Glomerular endothelial cell (primary cell): ENCODE measurements at regions not wholly inside any gene's neighbourhood (a gene's known extent, or its start where the extent isn't known, plus 50 kb on each side); places are given as distances from the start of the nearest gene placed in this dataset.

ENCODE experiments used
- DNase-seq: peaks from one replicate; pipeline ENCODE4 v3.0.0-alpha.2; 2011; ENCODE audit warnings: low read depth, low spot score; ENCODE audit errors: extremely low read depth

DNA sequence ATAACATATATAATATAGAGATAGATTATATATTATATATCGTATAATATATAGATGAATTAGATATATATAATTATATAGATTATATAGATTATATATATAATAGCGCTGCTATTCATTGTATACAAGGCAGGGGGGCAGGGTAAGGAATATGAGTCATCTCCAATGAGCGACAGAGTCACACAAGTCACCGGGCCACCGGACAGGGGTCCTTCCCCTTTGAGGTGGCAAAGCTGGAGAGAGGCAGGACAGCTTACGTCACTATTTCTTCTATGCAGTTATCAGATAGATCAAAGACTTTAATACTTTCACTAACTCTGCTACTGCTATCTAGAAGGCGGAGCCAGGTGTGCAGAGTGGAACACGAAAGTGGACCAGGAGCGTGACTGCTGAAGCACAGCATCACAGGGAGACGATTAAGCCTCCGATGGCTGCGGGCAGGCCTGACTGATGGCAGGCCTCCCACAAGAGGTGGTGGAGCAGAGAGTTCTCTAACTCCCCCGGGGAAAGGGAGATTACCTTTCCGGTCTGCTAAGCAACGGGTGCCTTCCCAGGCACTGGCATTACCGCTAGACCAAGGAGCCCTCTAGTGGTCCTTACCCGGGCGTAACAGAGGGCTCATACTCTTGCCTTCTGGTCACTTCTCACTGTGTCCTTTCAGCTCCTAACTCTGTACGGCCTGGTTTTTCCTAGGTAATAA, 2154.7 kb downstream of the MRPL39 start:
- no peak for DNase-seq

GRCh38 chr21:23445307-23445706, 2162.0 kb downstream of the MRPL39 start:
- no peak for DNase-seq

- DNase-seq = no peak
These were observed 2169.2 kb downstream of the MRPL39 start for GRCh38 chr21:23438081-23438480.

DNA sequence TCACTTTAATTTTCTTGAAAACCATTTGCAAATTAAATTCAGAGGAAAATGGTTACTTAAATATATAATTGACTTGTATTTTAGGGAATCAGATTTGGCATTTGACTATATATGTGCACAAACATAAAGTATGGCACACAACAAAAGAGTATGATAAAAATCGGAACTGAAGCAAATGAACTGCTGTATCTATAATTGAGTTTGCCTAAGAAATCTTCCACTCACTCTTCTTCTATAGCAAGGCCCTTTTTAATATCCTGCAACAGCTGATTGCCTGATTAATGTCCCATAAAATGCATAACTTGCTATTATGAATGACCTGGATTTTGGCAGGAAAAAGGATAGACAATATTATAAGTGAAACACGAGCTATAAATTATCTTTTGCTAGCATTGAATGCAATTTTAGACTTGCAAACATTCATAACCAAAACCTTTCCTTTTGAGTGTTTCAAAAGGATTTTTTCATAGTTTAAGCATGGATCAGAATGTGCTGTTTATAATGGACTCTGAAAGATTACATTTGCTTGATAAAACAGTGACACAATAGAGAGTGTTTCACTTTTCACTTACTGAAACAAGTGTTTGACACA, 2204.3 kb downstream of the MRPL39 start:
- DNase-seq = no peak

DNA sequence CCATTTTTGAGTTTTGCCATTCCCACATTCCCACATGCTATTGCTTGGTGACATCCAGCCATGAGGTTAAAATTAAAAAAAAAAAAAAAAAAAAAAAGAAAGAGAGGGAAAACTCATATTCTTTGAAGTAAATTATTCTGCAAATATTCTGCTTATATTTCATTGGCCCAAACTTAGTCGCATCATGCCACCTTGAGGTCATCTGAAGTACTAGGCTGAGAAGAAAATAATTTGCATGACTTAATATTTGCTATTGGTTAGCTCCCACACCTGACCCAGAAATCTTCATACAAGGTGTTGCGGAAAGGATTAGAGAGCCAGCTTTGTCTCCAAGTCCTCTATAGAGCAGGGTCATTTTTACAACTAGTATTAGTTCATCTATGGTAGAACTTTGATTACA, 2206.0 kb downstream of the MRPL39 start:
- peak; percentile 7 for DNase-seq

DNA sequence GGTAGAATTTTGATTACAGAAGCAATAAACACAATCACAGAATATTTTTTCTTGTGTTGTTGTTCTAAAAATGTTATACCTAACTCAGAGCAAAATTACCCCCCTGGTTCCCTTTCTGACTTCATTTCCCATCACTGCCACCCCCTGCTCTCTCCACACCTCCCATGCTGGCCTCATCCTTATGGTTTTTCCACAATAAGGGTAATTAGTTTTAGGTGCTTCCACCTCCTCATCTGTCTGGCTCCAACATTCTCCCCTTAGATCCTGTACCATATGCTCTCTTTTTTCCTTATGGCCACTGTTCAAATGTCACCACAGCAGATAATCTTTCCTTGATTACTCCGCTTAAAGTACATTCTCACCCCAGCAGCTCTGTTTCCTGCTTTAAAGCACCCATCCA, 2208.6 kb downstream of the MRPL39 start:
- DNase-seq = no peak

DNA sequence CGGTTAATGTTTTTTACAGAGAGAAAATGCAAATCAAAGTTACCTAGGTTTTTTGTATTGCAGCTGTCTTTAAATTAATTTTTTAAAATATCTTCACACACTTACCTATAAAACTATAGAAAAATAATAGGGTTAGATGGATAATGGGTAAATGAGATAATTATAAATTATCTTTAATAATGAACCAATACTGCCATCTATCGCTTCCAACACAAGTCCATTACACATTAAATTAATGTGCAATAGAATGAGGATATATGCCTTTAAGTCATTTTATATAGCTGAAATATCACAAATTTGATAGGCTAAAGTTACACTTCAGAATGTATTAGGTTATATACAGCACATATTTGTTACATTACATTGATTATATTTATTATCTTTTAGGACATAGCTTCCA, 2212.8 kb downstream of the MRPL39 start:
- no peak for DNase-seq

- DNase-seq = no peak
These were observed 2222.6 kb downstream of the MRPL39 start for GRCh38 chr21:23384679-23385078.

DNA sequence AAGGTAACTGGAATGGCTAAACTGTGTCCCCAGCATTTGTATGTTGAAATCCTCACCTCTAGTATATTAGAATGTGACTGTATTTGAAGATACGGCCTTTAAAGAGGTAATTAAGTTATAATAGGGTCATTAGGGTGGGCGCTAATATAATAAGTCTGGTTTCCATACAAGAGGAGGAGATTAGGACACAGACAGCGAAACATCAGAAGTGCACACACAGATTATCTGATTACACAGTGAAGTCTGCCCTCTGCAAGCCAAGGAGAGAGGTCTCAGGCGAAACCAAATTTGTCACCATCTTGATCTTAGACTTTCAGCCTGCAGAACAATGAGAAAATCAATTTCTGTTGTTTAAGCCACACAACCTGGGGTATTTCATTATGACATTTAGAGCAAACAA, 2233.1 kb downstream of the MRPL39 start:
- no peak for DNase-seq

GRCh38 chr21:23356905-23357304, 2250.4 kb downstream of the MRPL39 start:
- DNase-seq = no peak

DNA sequence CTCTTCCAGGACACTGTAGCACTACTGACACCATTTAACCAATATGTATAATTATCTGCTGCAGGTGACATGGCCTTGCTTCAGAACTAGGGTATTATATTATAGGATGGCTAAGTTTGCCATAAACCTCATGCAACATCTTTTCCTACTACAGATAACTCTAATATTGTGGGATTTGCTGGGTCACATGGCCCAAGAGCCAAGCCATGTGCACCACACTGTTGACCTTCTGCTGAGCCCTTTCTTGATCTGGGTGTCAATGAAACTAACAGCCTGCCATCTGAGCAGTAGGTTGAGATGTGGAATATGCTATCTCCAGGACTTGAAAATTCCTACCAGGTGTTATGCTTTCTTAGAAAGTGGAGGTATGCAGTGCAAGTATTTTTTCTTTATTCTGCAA, 2291.1 kb downstream of the MRPL39 start:
- no peak for DNase-seq

- DNase-seq = no peak
These were observed 2298.5 kb downstream of the MRPL39 start for GRCh38 chr21:23308741-23309140.

GRCh38 chr21:23307065-23307464, 2300.2 kb downstream of the MRPL39 start:
- DNase-seq = no peak

GRCh38 chr21:23292292-23292691, 2294.1 kb downstream of the NCAM2 start:
- no peak for DNase-seq

DNA sequence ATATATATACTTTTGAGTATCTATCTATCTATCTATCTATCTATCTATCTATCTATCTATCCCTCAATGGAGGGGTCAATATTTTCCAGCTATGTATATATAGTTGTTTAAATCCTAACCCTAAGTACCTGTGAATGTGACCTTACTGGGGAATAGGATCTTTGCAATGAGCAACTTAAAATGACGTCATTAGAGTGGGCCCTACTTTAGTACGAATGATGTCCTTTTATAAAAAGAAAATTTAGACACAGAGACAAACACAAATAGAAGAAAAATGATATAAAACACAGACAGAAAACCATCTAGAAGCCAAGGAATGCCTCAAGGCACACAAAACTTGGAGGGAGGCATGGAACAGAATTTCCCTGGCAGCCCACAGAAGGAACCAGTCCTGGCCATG, 2283.7 kb downstream of the NCAM2 start:
- DNase-seq = no peak

DNA sequence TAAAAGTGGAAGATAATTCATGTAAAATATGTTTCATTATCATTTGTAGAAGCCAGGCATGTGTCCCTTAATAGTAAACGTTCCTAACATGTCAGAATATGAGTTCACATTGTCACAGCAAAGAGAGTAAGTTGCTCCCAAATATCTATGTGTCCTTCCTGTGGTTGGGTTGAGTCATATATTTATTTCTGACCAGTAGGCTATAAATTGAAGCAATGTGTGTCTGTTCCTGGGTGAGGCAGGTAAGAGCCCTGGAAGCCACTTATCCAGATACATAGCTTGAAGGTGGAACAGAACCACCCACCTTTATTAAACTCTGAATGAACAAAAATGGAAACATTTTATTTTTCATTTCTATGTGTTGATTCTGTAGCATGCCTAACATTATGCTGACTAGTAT, 2251.6 kb downstream of the NCAM2 start:
- no peak for DNase-seq

DNA sequence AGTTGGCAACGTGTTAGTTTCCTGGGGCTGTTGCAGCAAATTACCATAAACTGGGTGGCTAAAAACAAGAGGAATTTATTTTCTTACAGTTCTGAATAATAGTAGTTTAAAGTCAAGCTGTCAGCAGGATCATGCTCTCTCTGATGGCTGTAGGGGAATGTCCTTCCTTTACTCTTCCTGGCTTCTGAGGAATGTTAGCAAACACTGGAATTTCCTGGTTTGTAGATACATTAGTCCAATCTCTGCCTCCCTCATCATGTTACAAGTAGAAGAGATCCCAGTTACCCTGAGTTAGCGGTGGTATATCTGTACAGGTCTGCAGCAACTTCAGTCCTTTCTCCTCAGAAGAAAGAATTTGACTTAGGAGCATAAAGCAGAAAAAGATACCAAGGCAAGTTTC, 2249.1 kb downstream of the NCAM2 start:
- DNase-seq = no peak

DNA sequence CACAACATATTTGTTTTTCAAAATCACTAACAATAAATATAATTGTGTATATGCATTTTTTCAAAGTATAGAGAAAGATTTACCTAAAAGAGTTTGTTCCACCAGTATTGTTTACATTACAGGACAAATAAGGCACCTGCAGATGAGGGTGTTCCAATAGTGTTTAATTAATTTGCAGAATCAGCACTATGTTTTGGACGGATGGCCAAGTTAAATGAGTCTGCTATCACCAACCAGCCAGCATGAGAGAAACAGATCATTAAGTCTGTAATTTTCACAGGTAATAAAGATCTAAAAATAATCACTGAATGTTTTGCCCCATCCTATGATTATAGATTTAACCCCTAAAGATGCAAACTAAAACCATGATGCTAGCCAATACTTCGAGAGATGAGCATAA, 2247.0 kb downstream of the NCAM2 start:
- no peak for DNase-seq

GRCh38 chr21:23223882-23224281, 2225.7 kb downstream of the NCAM2 start:
- no peak for DNase-seq

DNA sequence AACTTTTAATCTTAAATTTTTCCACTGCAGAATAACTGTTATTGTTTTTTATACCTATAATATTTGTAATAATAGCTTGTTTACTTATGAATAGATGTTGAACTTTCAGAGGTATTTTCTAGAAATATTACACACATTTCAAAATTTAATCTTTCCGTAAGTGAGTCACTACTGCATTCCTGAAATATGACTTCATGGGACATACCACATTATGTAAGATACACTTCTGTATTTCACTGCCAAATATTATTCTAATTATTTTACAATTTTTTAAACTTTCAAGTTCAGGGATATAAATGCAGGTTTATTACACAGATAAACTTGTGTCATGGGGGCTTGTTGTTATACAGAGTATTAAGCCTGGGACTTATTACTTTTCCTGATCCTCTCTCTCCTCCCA, 2220.5 kb downstream of the NCAM2 start:
- no peak for DNase-seq

GRCh38 chr21:23217597-23217996, 2219.4 kb downstream of the NCAM2 start:
- peak; percentile 20 for DNase-seq

DNA sequence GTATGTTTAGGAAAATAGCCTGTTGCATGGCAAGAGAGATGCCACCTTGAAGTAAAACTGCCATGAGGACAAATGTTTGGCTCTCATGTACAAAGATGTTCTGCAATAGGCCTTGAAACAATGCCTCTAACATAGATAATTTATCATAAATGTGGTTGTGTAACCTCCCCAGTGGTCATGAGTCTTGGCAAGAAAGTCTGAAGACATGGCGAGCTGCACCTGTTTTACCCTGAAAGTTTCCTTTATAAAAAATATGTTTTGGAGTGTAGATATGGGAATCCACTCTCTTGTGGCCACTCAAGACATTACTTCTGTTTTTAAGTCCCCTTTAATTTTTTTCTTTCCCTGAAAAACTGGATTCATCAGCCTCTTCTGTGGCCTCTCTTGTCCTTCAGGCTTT, 2217.1 kb downstream of the NCAM2 start:
- no peak for DNase-seq
